IPS-NIHi7 (cell line): ENCODE measurements at regions not wholly inside any gene's neighbourhood (a gene's known extent, or its start where the extent isn't known, plus 50 kb on each side); places are given as distances from the start of the nearest gene placed in this dataset.
A peak's percentile ranks its signal among the peaks of the same experiment; 100 is the strongest.
"Not testable (repeated sequence)": the region's sequence is repeated elsewhere in the genome, so short reads cannot be mapped to it uniquely, and the experiment has no call there.

ENCODE experiments used
- DNase-seq: peaks from one replicate; pipeline ENCODE4 v3.0.0; 2012; ENCODE audit warnings: mixed read lengths; ENCODE audit errors: extremely low spot score

DNA sequence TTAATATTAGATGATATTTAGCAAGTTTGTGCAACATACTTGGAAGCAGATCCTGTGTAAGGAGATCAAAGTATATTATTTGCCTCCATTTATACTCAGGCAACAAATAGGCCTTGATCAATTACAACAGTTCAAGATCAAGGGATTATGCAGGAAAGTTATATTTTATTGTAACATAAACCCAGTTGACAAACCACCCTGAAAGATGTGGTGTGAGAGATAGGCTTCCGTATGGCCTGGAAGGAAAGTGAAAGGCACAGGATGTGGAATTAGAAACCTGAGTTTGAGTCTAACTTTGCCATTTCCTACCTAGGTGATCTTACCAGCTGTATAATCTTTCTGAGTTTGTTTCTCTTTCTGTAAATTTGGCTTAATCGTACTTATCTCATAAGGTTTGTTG is 284.1 kb downstream of the BMP4 start:
- no peak for DNase-seq

DNA sequence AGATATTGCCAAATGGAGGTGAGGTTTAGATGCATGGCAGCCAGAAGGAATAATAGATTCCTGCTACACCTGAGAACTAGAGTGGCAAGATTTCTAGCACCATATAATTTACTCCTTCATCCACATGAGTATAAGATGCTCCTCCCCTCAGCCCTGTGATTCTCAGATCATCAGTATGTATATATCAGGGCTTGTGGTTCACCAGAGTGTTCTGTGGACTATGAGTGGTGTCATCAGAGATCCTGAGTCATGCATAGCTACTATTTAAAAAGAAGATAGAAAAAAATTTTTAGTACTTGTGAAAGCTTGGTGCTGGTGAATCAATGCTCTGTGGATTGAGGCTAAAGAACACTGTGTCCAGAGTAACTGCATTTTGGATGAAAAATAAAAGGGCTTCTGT is 285.9 kb downstream of the BMP4 start:
- no peak for DNase-seq

DNA sequence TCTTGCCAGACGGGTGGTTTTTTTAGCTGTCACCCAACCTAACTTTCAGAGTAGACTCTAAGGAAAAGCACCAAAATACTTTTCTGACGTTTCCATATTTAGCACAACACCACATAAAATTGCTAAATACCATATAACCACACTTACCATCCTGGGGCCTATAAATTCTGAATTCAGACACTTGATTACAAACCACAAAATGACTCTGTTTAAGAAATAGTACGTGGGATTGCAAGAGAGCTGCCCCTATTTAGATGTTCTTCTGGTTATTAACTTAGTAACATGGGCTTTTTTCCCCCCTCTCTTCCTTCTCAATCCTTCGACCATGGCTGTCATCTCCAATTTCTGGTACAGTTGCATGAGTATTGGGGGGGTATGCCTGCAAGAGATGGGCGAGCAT is 287.7 kb downstream of the BMP4 start:
- DNase-seq = no peak

DNA sequence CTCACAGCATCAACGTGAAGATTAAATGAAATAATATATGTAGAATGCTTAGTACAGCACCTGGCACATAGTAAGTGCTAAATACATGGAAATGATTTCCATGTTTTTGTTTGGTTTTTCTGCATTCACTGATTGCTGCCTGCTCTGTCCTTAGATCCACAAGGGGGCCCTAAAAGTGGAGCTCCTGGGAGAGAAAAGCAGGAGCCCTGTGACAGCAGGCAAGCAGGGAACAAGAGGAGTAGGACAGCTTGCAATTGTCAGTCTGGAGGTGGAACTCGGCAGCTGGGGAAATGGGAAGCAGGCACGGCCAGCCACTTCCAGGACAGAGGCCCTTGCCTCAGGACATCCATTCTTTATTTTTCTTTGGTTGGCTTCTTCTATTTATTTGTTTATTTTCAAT is 292.9 kb downstream of the BMP4 start:
- DNase-seq = peak; percentile 74

DNA sequence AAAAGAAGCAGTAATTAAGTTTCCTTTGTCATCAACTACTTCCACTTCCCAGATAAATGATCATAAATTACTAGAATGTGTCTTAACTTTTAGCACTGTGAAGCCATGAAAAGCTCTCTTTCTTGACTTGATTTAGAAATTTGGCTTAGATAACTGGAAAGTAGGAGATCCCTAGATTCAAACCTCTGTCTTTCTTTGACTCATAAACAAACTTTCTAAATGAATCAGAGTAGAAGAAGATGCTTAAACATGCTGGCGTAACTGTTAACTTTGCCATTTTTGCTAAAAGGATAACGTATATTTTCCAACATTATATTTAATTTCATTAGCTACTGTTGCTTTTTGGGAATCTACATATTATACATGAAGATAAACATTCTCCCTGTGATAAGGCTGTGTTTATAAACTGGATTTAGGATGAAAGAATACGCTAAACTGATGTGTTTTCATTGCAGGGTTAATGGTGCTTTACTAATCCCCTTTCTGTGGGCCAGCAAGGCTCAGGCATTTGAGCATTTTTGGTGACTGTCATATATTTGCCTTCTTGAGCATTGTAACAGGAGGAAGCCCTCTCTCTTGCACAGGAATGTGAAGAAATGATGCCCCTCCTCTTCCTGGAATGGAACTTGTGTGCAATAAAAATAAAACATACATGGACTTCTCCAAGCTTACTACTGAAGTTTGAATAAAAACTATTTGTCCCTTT is 301.4 kb downstream of the BMP4 start:
- DNase-seq = no peak

DNA sequence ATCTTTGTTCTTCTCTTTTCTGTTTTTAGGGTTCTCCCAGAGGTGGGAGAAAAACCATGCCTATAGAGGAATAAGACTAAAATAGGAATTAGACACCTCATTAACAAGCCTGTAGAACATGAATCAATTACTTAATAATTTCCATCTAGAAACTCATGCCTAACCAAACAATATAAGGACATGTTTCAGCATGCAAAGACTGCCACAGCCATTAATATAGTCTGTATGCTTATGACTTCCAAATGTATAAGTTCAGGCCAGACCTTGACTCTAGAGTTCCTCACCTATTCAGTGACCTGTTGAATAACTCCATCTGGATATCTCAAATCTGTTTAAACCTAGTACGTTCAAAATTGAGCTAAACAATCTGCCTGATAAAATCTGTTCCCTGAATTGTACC is 304.6 kb downstream of the BMP4 start:
- DNase-seq = no peak

DNA sequence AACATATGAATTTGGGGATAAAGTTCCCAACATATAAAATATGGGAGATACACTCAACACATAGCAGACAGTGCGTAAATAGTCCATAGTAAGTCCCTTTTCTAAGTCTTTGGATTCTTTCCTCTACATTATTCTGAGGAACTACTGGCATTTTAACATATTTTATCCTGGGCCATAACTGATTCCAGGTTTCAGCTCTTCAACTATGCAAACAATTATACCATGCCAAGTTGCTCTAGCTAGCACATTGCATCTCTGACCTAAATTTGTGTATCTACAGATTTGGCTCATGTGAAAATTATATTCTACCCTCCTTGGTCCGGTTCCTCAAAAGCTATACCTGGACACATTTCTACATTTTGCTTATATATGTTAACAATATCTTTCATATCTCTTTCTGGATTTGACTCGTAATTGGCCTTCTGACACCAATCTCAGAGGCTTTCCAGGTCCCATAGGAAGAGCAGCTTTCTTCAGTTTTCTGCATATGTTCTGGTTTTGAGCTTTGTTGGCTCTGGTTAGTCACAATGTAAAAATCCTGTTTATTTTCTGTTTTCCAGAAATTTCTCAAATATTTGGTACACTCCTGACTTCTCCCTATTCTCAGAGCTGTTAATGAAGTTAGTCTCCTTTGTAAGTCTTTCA is 305.4 kb downstream of the BMP4 start:
- DNase-seq = no peak

DNA sequence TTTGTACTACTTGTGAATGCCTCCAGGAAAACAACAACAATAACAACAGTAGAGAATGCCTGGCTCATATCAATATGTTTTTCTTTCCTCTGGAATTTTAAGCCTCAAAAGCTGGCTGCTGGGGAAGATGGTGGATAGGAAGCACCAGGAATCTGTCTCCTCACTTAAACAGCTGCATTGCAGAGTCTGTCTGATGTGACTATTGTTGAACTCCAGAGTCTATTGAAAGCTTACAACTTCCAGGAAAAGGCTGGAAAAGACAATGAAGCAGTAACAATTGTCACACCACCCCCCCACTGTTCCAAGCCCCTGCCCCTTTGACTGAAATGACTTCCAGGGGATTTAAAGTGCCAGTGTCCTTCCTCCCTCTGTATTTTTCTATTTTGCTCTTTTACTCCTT is 309.7 kb downstream of the BMP4 start:
- no peak for DNase-seq

DNA sequence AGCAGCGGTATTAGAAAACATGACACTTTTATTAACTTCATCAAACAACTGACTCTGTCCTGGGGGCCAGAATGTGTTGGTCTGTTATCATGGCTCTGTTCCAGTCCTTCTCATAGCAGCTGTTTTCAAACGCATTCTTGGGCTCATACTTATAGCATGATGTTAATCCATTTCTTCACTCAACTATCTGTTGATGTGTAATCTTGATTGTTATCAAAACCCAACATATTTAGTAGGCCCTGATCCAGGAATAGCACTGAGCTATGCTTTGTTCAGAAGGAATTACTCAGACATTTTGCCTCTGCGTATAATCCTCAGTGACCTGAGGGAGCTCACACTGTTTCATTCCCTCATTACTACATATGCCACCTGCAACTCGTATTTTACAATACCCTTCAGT is 315.9 kb downstream of the BMP4 start:
- DNase-seq = no peak

DNA sequence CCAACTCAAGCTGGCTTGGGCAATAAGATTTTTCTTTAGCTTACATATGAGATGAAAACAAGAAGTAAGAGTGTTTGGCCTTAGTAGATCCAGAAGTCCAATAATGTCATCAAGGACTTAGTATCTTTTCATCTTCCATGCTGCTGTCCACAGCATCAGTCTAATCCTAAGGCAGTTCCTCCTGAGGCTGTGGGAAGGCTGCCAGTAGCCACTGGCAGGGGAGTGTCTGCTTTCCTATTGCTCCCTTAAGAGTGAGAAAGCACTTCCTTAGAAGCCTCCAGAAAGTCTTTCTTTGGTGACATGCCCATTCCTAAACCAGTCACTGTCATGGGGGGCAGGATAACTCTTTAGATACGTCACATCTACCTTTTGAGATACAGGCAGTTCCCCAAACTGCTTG is 317.7 kb downstream of the BMP4 start:
- no peak for DNase-seq

DNA sequence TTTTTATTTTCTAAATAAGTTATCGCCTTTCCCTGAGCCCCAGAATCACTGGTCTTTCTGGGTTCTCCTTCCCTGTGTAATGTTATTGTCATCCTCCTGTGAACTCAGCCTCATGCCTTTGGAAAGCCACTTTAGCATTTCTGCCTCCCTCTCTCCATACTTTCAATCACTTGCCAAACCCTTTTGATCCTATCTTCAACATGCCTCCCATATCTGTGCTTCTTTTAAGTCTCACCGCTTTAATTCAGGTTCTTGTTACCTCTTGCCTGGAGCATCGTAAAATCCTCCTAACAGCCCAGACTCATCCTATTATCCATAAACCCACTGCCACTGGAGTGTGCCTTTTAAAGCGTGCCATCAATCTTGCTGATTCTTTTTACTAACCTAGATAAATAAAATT is 321.8 kb downstream of the BMP4 start:
- DNase-seq = no peak

DNA sequence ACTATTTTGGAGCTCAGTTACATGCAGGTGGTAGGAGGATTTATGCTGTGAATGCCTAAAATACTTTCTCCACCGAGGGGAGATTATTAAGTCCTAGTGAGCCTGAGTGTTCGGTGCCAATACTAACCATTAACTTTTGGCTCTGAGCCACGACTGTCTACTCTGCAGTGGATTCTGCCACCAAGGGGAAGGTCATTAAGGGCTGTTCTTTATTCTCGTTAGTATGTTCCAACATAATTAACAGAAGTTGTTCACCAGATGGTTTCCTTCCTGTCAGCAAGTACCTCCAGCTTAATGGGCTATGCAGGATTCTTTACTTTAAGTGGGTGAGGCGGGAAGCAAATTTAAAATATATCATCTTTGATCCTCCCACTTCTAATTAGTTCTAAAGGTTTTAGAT is 326.3 kb downstream of the BMP4 start:
- DNase-seq = no peak

DNA sequence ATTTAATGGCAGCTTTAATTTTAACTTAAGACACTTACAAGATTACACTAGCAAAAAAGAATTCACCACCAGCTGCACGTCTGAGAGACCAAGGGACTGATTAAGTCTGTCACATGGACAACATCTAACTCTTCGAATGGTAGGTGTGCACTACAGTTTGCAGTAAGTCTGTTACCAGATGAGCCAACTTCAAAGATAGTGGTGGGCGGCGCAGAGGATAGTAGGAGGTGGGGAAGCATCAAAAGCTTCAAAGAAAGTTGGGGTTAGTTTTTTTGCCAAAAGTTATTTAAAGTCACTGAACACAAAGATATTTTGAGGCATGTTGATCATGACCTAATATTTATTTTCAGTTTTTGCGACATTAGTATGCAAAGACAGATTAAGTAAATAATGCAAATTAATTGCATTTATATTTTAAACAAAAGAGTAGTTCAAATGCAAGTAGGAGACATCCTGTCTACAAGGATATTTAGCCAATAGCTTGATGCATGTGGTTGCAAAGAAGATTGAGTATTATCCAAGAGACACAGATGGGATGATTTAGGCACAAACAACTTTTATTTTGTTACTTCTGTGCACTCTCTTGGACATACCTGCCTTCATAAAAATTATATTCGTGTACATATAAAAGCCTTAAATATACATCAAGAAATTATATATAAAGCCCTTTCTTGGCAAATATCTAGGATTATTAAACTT is 327.7 kb downstream of the BMP4 start:
- no peak for DNase-seq

DNA sequence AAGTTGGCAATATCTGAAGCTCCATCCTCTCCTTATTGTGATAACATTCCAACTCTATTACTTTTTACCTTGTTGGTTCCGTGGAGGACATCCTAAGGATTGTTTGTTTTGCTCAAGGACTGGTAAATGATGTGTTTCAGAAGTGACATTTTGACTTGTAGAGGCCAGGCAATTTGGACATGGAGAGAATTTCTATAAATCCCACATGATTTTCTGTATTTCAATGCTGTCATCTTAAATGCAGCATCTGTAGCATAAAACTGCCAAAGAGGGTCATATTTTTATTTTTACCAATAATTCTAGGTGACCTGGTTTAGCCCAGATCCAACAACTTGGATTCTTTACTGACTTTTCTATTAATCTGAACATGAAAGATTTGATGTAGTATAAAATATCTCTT is 328.4 kb downstream of the BMP4 start:
- DNase-seq = no peak

DNA sequence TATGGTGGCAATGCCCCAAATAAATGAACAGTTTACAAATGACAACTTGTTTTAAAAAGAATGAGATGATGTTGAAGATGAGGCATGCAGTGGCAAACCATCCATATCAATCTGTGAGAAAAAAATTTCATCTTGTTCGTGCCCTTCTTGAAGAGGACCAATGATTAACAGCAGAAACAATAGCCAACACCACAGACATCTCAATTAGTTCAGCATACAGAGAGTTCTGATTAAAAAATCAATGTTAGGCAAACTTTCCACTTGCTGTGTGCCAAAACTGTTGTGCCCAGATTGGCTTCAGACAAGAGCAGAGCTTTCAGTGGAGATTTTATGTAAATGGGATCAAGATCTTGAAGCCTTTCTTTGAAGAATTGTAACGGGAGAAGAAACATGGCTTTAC is 329.9 kb downstream of the BMP4 start:
- no peak for DNase-seq

DNA sequence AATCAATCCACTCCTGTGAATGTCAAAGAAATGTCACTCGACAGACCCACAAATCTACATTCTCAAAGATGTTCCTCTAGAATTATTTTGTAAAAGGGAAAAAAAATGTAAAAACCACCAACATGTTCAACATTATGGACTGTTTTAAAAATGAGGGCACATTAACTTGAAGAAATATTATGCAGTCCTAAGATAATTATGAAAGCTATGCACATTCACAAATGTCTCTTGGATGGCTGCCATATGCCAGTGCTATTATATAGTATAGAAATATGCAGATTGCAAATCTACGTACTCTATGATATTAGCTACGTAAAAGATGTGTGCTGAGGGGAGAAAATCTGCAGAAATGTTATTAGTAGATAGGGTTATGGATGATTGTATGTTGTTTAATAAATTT is 334.2 kb downstream of the BMP4 start:
- no peak for DNase-seq

DNA sequence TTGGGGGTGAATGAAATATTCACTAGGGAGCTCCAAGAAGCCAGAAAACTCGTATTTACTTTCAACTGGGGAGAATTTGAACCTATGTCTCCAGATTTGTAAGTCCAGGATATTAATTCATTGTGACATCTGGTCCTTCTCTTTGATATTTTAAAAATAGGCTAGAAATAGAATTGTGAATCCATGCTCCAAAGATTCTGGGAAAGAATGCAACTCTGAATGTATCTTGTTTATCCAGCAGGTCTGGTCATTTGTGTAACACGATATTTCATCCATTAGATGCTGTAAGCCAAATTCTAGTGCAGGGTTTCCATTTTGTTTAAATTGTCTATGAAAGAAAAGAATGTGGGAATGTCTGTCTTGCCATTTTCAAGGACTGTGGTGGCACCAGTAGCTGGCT is 334.7 kb downstream of the BMP4 start:
- DNase-seq = no peak

DNA sequence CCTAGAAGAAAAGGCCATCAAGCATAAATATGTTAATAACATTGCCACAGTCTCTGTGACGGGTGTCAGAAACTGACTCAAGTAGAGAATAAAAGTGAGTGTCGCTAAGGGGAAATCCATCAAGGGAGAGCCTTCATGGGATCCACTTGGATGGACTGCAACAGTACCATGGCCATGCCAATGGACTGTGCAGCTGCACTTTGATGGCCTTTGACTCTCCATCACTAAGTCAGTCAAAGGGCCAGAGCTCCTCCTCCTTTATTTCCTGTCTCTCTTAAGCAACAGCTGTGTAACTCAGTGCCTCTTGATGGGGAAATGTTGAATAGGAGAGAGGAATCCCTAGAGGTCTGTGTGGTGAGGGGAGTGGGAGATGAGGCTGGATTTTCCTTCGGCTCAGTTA is 335.2 kb downstream of the BMP4 start:
- no peak for DNase-seq

DNA sequence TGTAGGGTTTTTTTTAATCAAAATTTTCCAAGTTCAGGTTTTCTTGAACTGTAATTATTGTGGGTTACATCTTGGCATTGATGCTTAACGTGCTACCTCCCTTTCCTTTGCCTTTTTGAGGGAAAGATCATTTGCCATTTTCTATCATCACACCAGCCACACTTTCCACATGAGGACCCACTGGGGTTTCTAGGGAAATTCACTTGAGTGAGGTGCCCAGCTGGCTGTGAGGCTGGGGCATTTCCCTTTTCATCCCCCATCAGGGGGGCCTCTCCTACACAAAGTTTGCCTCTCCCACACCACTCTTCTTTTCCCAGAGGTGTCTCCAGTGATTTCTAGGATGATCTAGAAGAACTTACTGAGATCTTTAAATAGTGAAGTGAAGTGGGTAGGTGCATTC is 335.7 kb downstream of the BMP4 start:
- no peak for DNase-seq

DNA sequence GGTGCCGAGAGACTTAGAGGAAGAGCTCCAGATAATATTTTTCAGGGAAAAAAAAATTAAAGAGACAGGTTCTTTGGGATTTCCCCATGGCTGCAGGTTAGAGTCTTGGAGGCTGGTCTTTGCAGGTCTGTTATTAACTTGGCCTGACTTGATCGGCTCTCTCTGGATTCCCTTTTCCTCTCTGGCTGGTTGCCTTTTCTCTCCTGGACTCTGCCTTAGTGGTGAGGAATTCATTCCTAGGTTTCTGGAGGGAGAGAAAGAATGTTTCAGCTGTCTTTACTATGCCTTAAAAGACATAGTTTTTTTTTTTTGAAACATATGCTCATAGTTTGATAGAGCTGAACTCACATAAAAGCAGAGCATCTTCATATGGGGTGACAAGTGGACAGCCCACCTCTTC is 336.3 kb downstream of the BMP4 start:
- DNase-seq = no peak

DNA sequence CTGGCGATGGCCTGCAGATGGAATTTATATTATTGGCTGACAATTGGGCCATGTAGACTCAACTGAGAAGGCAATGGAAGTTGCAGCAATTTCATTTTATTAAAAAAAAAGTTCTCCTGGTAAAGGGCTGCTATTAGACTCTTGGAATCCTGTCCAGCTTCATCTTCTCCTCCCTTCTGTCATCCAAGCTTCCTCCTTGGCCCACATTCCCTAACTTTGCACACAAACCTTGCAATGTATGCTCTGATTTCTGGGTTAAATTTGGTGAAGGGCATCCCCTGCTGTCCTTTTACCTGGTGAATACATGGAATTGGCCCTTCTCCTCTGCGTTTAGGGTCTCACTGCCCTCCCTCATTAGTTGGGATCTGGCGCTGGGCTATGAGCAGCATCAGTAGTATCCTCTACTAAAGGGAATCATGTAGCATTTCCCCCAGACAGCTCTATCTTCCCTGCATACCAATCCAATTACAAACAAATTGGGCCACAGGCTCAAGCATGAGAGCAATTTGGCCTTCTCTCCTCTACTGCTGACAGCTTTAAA is 336.9 kb downstream of the BMP4 start:
- peak; percentile 31 for DNase-seq

DNA sequence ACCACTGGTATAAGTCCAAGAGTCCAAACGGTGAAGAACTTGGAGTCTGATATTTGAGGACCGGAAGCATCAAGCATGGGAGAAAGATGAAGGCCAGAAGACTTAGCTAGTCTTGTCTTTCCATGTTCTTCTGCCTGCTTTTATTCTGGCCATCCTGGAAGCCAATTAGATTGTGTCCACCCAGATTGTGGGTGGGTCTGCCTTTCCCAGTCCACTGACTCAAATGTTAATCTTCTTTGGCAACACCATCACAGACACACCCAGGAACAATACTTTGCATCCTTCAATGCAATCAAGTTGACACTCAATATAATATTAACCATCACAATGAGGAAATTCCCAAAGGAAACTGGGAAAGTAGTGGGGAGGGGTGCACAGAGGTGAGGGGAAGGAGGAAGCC is 340.1 kb downstream of the BMP4 start:
- not testable (repeated sequence) for DNase-seq

DNA sequence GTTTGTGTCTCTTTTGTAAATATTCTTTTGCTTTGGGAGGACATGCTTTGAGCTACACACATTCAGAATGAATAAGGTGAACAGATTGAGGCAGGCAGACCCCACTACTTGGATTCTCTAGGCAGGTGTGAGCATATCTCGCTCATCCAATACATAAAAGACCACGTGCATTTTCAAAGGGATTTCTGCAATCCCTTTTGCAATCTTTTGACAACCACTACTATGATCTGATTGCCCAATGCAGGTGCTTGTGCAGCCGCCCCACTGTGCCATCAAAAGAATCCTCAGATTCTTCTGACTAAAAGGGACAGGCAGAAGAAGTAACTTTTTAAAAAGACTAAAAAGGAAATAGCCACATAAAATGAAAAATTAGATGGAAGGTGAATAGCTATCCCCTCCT is 341.4 kb downstream of the BMP4 start:
- no peak for DNase-seq
